Muscle of leg (tissue), 3 donors: ENCODE measurements at regions not wholly inside any gene's neighbourhood (a gene's known extent, or its start where the extent isn't known, plus 50 kb on each side); places are given as distances from the start of the nearest gene placed in this dataset.
"Not testable (repeated sequence)": the region's sequence is repeated elsewhere in the genome, so short reads cannot be mapped to it uniquely, and the experiment has no call there.

Source experiments
- DNase-seq: peaks from one replicate; pipeline ENCODE4 v3.0.0; 2013
- H3K27ac ChIP-seq: one replicate; pipeline ENCODE4 v1.5.1; 2013; ENCODE audit warnings: mild to moderate bottlenecking, low read length, control low read depth
- H3K27me3 ChIP-seq: one replicate; pipeline ENCODE4 v1.6.1; 2013; ENCODE audit warnings: low read length; ENCODE audit not compliant: control insufficient read depth, insufficient read depth
- H3K36me3 ChIP-seq: one replicate; pipeline ENCODE4 v1.6.1; 2013; ENCODE audit warnings: low read length; ENCODE audit not compliant: control insufficient read depth, insufficient read depth
- H3K4me1 ChIP-seq: one replicate; pipeline ENCODE4 v1.6.1; 2013; ENCODE audit warnings: low read length; ENCODE audit not compliant: control insufficient read depth, insufficient read depth
- H3K4me3 ChIP-seq: one replicate; pipeline ENCODE4 v1.5.1; 2013; ENCODE audit warnings: low read length, control low read depth
- H3K9me3 ChIP-seq: replicated peaks from 2 replicates; pipeline ENCODE4 v1.6.1; 2013; ENCODE audit warnings: low read depth, low read length; ENCODE audit not compliant: control insufficient read depth
- WGBS: methylation state at CpG from one replicate; pipeline ENCODE4 v1.1.5; 2013; ENCODE audit warnings: missing lambda C conversion rate; ENCODE audit not compliant: insufficient coverage; 5-methylcytosine and 5-hydroxymethylcytosine counted together

DNA sequence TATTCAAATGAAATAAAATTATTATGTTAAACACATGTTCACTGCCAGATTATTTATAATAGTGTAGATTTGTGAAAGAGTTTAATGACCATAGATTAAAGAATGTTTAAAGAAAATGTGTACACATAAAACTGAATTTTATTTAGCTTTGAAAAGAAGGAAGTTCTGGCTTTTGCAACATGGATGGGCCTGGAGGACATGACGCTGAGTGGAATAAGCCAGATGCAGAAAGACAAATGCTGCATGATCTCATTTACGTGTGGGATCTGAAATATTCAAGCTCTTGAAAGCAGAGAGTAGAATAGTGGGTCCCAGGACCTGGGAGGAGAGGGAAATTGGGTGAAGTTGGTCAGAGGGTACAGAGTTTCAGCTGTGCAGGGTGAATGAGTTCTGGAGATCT is 1261.2 kb downstream of the TMEM121 start:
- Histone ChIP-seq H3K27ac (no peak overlapping the region), H3K4me1 (no peaks in the 10 kb centered on the region), H3K9me3 (peaks cover 39% of the 10 kb centered on the region), H3K36me3 (no peaks in the 10 kb centered on the region), H3K27me3 (no peaks in the 10 kb centered on the region), H3K4me3 (no peak overlapping the region)
- WGBS, result 58% methylated on average over 2 of the region's 2 CpGs
- DNase-seq, result no peak

DNA sequence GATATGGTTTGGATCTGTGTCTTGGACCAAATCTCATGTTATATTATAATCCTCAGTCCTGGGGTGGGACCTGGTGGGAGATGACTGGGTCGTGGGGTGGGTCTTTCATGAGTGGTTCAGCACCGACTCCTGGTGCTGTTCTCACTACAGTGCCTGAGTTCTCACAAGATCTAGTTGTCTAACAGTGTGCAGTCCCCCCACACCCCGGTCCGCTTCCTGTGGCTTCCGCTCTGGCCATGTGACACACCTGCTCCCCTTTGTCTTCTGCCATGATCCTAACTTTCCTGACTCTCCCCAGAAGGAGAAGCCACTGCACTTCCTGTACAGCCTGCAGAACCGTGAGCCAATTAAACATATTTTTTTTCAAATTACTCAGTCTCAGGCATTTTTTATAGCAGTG is 1262.2 kb downstream of the TMEM121 start:
- H3K4me3 ChIP-seq, result no peak overlapping the region
- no CpG with 5 or more reads among the region's 6 CpGs for WGBS

DNA sequence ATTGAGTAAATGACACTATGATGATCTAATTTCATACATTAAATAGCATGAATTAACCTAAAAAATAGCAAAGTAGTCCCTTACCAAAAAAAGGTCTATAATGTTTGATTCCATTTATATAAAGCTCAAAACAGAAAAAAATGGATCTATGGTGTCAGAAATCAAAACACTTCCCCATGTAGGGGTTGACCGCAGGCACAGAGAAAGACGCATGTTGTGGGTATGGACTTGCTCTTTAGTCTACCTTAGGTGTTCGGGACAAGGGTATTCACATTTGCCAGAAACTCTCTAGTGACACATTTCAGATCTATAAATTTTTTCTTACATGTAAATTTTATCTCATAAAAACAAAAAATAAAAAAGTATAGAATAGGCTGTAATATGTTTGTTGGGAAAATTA is 1262.9 kb downstream of the TMEM121 start:
- Histone ChIP-seq H3K9me3 (peaks cover 42% of the 10 kb centered on the region), H3K4me1 (no peaks in the 10 kb centered on the region), H3K27ac (no peak overlapping the region), H3K4me3 (no peak overlapping the region), H3K27me3 (no peaks in the 10 kb centered on the region), H3K36me3 (no peaks in the 10 kb centered on the region)
- no CpG with 5 or more reads among the region's 3 CpGs for WGBS
- DNase-seq, result no peak

More for the DNA sequence above, 1262.2 kb downstream of the TMEM121 start:
- Histone ChIP-seq H3K27me3 (no peaks in the 10 kb centered on the region), H3K36me3 (no peaks in the 10 kb centered on the region), H3K9me3 (peaks cover 42% of the 10 kb centered on the region), H3K27ac (no peak overlapping the region), H3K4me1 (no peaks in the 10 kb centered on the region)
- DNase-seq, result no peak

DNA sequence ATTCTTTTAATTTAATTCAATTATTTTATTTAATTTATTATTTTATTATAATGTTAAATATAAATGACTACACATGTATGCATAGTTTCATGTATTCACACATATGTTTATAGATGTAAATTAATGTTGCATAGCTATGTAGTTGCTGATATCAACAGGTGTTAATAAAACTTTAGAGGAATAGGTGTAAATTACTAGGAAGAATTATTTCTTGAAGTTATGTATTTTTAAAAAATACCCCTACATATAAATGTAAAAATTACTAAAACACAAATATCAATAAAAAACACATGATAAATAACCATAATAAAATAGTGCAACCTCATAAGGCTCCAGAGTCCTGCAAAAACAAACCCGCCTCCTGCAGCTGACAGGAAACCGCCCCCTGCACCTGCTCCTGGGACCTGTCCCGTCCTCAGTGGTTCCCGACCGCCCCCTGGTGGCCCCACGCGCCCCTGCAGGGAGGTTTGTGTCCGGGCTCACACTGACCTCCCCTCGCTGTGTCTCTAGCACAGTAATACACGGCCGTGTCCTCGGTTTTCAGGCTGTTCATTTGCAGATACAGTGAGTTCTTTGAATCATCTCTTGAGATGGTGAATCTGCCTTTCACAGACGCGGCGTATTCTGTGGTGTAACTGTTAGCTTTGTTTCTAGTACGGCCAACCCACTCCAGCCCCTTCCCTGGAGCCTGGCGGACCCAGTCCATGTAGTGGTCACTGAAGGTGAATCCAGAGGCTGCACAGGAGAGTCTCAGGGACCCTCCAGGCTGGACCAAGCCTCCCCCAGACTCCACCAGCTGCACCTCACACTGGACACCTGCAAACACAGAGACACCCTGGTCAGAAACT is 1264.0 kb downstream of the TMEM121 start:
- no peak for DNase-seq
- Histone ChIP-seq H3K4me1 (no peaks in the 10 kb centered on the region), H3K9me3 (peaks cover 34% of the 10 kb centered on the region), H3K4me3 (no peak overlapping the region), H3K36me3 (no peaks in the 10 kb centered on the region), H3K27ac (no peak overlapping the region), H3K27me3 (no peaks in the 10 kb centered on the region)
- 46% methylated on average over 13 of the region's 17 CpGs for WGBS

DNA sequence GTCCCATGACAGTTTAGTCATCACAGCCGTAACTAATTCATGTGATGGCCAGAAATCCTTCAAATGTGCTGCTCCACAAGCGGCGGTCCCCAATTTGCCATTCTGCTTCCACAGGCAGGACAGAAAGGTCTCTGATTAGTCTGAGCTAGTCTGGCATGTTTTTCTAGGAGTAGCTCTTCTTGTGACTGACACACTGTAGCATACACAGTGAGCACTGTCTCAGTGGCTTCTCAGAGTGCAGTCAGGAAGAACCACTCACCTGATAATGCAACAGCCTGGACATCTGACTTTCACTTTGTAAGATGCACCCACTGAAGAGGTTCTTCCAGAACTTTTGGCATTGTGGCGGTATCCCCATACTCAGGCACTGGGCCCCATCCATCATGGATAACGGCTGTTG is 1266.2 kb downstream of the TMEM121 start:
- Histone ChIP-seq H3K27ac (no peak overlapping the region), H3K9me3 (peaks cover 24% of the 10 kb centered on the region), H3K4me1 (no peaks in the 10 kb centered on the region), H3K4me3 (no peak overlapping the region), H3K36me3 (no peaks in the 10 kb centered on the region), H3K27me3 (no peaks in the 10 kb centered on the region)
- DNase-seq, result no peak
- 71% methylated on average over 1 of the region's 5 CpGs for WGBS

DNA sequence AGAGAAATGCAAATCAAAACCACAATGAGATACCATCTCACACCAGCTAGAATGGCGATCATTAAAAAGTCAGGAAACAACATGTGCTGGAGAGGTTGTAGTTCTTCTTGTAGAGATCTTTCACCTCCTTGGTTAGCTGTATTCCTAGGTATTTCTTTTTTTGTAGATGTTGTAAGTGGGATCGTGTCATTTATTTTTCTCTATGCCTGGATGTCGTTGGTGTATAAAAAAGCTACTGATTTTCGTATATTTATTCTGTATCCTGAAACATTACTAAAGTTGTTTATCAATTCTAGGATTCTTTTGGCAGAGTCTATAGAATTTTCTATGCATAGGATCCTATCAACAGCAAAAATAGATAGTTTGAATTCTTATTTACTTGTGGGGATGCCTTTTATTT is 1271.8 kb downstream of the TMEM121 start:
- H3K4me1 ChIP-seq, H3K4me3 ChIP-seq, H3K27ac ChIP-seq, H3K27me3 ChIP-seq, DNase-seq, H3K36me3 ChIP-seq: not testable (repeated sequence)
- WGBS, result no CpG with 5 or more reads among the region's 4 CpGs
- peaks cover 10% of the 10 kb centered on the region for H3K9me3 ChIP-seq

DNA sequence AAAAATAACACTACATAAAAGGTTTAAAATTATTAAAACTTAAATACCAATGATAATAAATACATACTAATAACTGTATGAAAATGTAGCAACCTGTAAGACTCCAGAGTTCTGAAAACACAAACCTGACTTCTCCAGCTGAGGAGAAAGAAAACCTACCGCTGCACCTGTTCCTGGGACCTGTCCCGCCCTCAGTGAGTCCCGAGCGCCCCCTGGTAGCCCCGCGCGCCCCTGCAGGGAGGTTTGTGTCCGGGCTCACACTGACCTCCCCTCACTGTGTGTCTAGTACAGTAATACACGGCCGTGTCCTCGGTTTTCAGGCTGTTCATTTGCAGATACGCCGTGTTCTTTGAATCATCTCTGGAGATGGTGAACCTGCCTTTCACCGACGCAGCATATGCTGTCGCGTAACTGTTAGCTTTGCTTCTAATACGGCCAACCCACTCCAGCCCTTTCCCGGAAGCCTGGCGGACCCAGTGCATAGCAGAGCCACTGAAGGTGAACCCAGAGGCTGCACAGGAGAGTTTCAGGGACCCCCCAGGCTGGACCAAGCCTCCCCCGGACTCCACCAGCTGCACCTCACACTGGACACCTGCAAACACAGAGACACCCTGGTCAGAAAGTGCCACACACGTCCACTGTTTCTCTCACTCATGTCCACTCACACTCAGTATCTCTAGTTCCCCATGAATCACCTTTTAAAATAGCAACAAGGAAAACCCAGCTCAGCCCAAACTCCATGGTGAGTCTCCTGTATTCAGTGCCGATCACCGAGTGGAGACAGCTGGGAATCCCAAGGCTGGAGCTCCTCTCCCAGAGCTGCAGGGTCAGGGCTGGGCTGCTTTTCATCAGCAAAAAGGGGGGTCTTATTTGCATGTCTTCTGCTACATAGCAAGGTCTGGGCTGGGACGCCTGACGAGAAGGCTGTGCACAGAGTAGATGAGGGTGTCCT is 1276.3 kb downstream of the TMEM121 start:
- Histone ChIP-seq H3K27ac (no peak overlapping the region), H3K9me3 (peaks cover 32% of the 10 kb centered on the region), H3K4me3 (no peak overlapping the region), H3K27me3 (no peaks in the 10 kb centered on the region), H3K36me3 (no peaks in the 10 kb centered on the region), H3K4me1 (no peaks in the 10 kb centered on the region)
- 51% methylated on average over 24 of the region's 26 CpGs for WGBS
- DNase-seq, result no peak

DNA sequence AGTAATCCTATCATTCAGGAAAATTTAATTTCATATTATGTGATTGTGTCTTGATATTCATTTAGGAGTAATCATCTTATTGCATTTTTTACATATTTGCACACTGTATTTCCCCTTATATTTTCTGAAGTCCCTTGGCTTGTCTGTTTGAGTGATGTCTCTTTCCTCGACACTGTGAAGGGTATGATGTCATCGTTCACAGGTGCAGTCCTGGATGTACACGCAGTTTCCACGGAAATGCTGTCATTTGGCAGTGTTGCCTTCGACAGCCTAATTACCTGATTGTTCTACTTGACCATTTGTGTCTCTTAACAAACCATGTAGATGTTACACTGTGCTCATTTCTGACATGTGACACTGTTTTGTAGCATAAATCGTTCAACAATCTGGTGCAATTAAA is 1277.0 kb downstream of the TMEM121 start:
- H3K27me3 ChIP-seq, result no peaks in the 10 kb centered on the region

DNA sequence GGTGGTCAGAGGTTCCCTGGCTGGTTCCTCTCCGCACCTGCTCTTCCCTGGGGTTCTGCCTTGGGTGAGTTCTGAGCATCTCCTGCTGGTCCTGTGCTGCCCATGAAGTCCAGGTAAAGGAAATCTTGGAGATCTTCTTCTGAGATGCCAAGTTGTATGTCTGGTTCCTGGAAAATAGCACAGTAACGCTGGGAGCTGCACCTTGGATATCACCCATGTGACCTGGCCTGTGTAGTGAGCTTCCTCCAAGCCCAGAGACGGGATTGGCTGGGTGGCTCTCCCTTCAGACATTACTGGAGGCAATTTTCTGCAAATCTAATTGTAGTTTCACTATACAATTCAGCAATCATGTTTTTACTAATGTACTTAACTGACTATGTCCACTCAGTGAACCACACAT is 1281.1 kb downstream of the TMEM121 start:
- H3K27me3 ChIP-seq, result no peaks in the 10 kb centered on the region
- H3K27ac ChIP-seq, result no peak overlapping the region
- WGBS, result 20% methylated on average over 3 of the region's 3 CpGs
- H3K4me3 ChIP-seq, result no peak overlapping the region
- no peaks in the 10 kb centered on the region for H3K36me3 ChIP-seq
- no peak for DNase-seq
- peaks cover 34% of the 10 kb centered on the region for H3K9me3 ChIP-seq
- H3K4me1 ChIP-seq, result no peaks in the 10 kb centered on the region

More for the DNA sequence above, 1277.0 kb downstream of the TMEM121 start:
- no peak overlapping the region for H3K4me3 ChIP-seq
- H3K9me3 ChIP-seq, result peaks cover 32% of the 10 kb centered on the region
- H3K4me1 ChIP-seq, result no peaks in the 10 kb centered on the region
- DNase-seq, result no peak
- WGBS, result 51% methylated on average over 5 of the region's 6 CpGs
- H3K36me3 ChIP-seq, result no peaks in the 10 kb centered on the region
- H3K27ac ChIP-seq, result no peak overlapping the region

DNA sequence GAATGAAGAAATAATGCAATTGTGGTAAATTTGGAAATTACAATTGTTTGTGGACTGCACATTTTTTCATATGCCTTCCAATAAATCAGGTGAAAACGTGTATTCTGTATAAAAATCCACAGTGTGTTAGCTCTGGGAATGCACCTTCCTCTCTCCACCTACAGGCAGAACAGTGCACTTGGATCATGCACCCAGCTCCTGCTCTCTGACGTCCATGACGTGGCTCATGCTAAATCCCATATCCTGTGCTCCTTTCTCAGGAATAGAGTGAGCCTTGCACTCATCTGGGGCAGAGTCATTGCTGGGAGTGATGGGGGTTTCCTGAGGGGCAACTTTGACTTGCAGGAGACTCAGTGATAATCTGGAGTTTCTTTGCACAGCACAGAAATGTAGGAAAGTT is 1282.1 kb downstream of the TMEM121 start:
- H3K36me3 ChIP-seq, result no peaks in the 10 kb centered on the region
- no peaks in the 10 kb centered on the region for H3K27me3 ChIP-seq
- no peak overlapping the region for H3K27ac ChIP-seq
- WGBS, result no CpG with 5 or more reads among the region's 3 CpGs
- no peaks in the 10 kb centered on the region for H3K4me1 ChIP-seq
- peaks cover 41% of the 10 kb centered on the region for H3K9me3 ChIP-seq
- no peak overlapping the region for H3K4me3 ChIP-seq
- DNase-seq, result no peak
